ENCODE measurements at regions not wholly inside any gene's neighbourhood (a gene's known extent, or its start where the extent isn't known, plus 50 kb on each side); places are given as distances from the start of the nearest gene placed in this dataset.

GRCh38 chr9:13939701-13940490 lies 374.0 kb downstream of the NFIB start:
- H3K4me3 Mint-ChIP-seq (ENCODE audit: unreplicated experiment): no peak overlapping the region
- H3K9me3 Mint-ChIP-seq (ENCODE audit: unreplicated experiment): no peaks in the 10 kb centered on the region
- H3K36me3 Mint-ChIP-seq (ENCODE audit: unreplicated experiment): no peaks in the 10 kb centered on the region
- no peak for TF ChIP-seq CTCF (IDR thresholded peaks at IDR 0.05; ENCODE audit: partially characterized antibody, unreplicated experiment)
- H3K27ac Mint-ChIP-seq (ENCODE audit: unreplicated experiment): no peak overlapping the region
- H3K4me1 Mint-ChIP-seq (ENCODE audit: low read depth, unreplicated experiment): peaks cover 8% of the 10 kb centered on the region
- no peak for DNase-seq
- H3K27me3 Mint-ChIP-seq (ENCODE audit: unreplicated experiment): peaks cover 1% of the 10 kb centered on the region

- TF ChIP-seq CTCF (IDR thresholded peaks at IDR 0.05; ENCODE audit: partially characterized antibody, unreplicated experiment): no peak
- Mint-ChIP-seq H3K27ac (ENCODE audit: unreplicated experiment) (no peak overlapping the region), H3K36me3 (ENCODE audit: unreplicated experiment) (no peaks in the 10 kb centered on the region), H3K4me1 (ENCODE audit: low read depth, unreplicated experiment) (peaks cover 4% of the 10 kb centered on the region), H3K9me3 (ENCODE audit: unreplicated experiment) (no peaks in the 10 kb centered on the region), H3K4me3 (ENCODE audit: unreplicated experiment) (no peak overlapping the region), H3K27me3 (ENCODE audit: unreplicated experiment) (peaks cover 1% of the 10 kb centered on the region)
- DNase-seq: no peak
Measured at GRCh38 chr9:13939134-13939533, 374.8 kb downstream of the NFIB start.

- Mint-ChIP-seq H3K27me3 (ENCODE audit: unreplicated experiment) (peaks cover 5% of the 10 kb centered on the region), H3K27ac (ENCODE audit: unreplicated experiment) (no peak overlapping the region), H3K36me3 (ENCODE audit: unreplicated experiment) (no peaks in the 10 kb centered on the region), H3K4me1 (ENCODE audit: low read depth, unreplicated experiment) (peaks cover 9% of the 10 kb centered on the region), H3K9me3 (ENCODE audit: unreplicated experiment) (peaks cover 1% of the 10 kb centered on the region), H3K4me3 (ENCODE audit: unreplicated experiment) (no peak overlapping the region)
- TF ChIP-seq CTCF (IDR thresholded peaks at IDR 0.05; ENCODE audit: partially characterized antibody, unreplicated experiment): no peak
- DNase-seq: no peak
Measured at GRCh38 chr9:13934416-13934815, 379.5 kb downstream of the NFIB start.

GRCh38 chr9:13933268-13933656 lies 380.7 kb downstream of the NFIB start:
- no peaks in the 10 kb centered on the region for H3K36me3 Mint-ChIP-seq (ENCODE audit: unreplicated experiment)
- TF ChIP-seq CTCF (IDR thresholded peaks at IDR 0.05; ENCODE audit: partially characterized antibody, unreplicated experiment): no peak
- H3K27me3 Mint-ChIP-seq (ENCODE audit: unreplicated experiment): peaks cover 5% of the 10 kb centered on the region
- peaks cover 9% of the 10 kb centered on the region for H3K4me1 Mint-ChIP-seq (ENCODE audit: low read depth, unreplicated experiment)
- H3K9me3 Mint-ChIP-seq (ENCODE audit: unreplicated experiment): peaks cover 1% of the 10 kb centered on the region
- H3K27ac Mint-ChIP-seq (ENCODE audit: unreplicated experiment): peak overlapping the region; percentile 4
- no peak for DNase-seq
- no peak overlapping the region for H3K4me3 Mint-ChIP-seq (ENCODE audit: unreplicated experiment)

- Mint-ChIP-seq H3K4me1 (ENCODE audit: low read depth, unreplicated experiment) (peaks cover 9% of the 10 kb centered on the region), H3K9me3 (ENCODE audit: unreplicated experiment) (peaks cover 1% of the 10 kb centered on the region), H3K4me3 (ENCODE audit: unreplicated experiment) (no peak overlapping the region), H3K27ac (ENCODE audit: unreplicated experiment) (no peak overlapping the region), H3K36me3 (ENCODE audit: unreplicated experiment) (no peaks in the 10 kb centered on the region), H3K27me3 (ENCODE audit: unreplicated experiment) (peaks cover 5% of the 10 kb centered on the region)
- TF ChIP-seq CTCF (IDR thresholded peaks at IDR 0.05; ENCODE audit: partially characterized antibody, unreplicated experiment): no peak
- no peak for DNase-seq
Measured at GRCh38 chr9:13932528-13933267, 381.2 kb downstream of the NFIB start.
